ENCODE measurements at regions not wholly inside any gene's neighbourhood (a gene's known extent, or its start where the extent isn't known, plus 50 kb on each side); places are given as distances from the start of the nearest gene placed in this dataset.

DNA sequence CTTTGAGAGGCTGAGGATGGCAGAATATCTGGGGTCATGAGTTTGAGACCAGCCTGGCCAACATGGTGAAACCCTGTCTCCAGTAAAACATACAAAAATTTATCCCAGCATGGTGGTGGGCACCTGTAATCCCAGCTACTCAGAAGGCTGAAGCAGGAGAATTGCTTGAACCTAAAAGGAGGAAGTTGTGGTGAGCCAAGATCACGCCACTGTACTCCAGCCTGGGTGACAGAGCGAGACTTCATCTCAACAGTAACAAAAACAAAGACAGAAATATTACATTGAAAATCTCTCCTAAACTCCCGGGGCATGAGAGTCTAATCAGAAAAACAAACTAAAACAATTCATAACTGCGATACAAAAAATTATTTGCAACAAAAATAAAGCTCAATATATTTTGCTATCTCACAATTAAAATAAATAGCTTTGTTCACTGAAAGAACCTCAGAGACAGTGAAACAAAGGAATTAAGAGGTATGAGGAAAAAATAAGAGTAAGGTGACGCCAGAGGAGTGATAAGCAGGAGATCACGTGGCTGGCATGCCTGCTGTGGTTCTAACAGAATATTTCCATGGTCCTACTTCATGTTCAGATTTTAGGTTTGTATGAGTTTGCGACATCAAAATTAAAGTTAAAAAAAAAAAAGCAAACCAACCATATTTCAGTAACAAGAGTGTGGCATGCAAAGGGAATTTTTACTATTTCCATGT lies 527.7 kb upstream of the POM121L12 start:
- intact Hi-C loops (cut with micrococcal nuclease) = no loop called here
- H3K4me1 Mint-ChIP-seq = no peaks in the 10 kb centered on the region
- TF ChIP-seq, protein P1, sequence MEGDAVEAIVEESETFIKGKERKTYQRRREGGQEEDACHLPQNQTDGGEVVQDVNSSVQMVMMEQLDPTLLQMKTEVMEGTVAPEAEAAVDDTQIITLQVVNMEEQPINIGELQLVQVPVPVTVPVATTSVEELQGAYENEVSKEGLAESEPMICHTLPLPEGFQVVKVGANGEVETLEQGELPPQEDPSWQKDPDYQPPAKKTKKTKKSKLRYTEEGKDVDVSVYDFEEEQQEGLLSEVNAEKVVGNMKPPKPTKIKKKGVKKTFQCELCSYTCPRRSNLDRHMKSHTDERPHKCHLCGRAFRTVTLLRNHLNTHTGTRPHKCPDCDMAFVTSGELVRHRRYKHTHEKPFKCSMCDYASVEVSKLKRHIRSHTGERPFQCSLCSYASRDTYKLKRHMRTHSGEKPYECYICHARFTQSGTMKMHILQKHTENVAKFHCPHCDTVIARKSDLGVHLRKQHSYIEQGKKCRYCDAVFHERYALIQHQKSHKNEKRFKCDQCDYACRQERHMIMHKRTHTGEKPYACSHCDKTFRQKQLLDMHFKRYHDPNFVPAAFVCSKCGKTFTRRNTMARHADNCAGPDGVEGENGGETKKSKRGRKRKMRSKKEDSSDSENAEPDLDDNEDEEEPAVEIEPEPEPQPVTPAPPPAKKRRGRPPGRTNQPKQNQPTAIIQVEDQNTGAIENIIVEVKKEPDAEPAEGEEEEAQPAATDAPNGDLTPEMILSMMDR (IDR thresholded peaks at IDR 0.05) = no peak
- H3K27me3 Mint-ChIP-seq = no peaks in the 10 kb centered on the region
- H3K27ac Mint-ChIP-seq = no peak overlapping the region
- no peaks in the 10 kb centered on the region for H3K9me3 Mint-ChIP-seq
- ATAC-seq (ENCODE audit: low read depth) (no peak), DNase-seq (no peak)
- ChIA-PET POLR2A (no interaction called here), CTCF (no interaction called here)
- H3K4me3 Mint-ChIP-seq = no peak overlapping the region
- H3K36me3 Mint-ChIP-seq (ENCODE audit: low read depth) = no peaks in the 10 kb centered on the region

DNA sequence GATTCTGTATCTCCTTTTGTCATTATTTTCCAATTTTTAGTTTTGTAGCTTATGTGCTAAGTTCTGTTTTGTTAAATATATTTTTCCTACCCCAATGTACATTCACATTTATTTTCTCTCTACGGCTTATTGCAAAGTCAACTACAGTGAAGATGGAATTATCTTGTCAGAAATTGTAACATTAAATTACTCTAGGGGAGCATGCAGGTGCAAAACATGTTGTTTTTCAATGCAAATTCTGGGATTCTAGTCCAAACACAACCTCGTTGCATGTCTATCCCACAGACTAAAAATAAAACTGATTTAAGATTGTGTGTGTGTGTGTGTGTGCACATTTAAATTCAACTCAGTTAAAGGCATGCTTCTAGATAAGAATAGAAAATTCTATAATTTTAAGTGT lies 529.1 kb upstream of the POM121L12 start:
- DNase-seq (no peak), ATAC-seq (ENCODE audit: low read depth) (no peak)
- no peaks in the 10 kb centered on the region for H3K27me3 Mint-ChIP-seq
- no peaks in the 10 kb centered on the region for H3K4me1 Mint-ChIP-seq
- no peak overlapping the region for H3K27ac Mint-ChIP-seq
- no peaks in the 10 kb centered on the region for H3K36me3 Mint-ChIP-seq (ENCODE audit: low read depth)
- POLR2A ChIA-PET = no interaction called here
- no peaks in the 10 kb centered on the region for H3K9me3 Mint-ChIP-seq
- intact Hi-C loops (cut with micrococcal nuclease) = no loop called here
- TF ChIP-seq, protein P1 (IDR thresholded peaks at IDR 0.05) = no peak
- CTCF ChIA-PET = no interaction called here
- H3K4me3 Mint-ChIP-seq = no peak overlapping the region

DNA sequence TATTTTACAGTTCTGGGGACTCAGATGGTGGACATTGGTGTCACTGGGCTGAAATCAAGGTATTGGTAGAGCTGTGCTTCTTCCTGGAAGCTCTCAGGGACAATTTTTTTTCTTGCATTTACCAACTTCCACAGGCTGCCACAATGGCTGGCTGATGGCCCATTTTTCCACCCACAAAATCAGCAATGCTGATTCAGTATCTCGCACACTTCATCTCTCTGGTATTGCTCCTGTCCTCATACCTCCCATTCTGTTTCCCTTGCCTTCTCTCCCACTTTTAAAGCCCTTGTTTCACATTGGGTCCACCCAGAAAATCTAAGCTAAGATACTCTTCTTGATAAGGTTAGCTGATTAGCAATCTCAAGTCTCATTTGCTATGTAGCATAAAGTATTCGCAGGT lies 530.9 kb upstream of the POM121L12 start:
- TF ChIP-seq, protein P1 (IDR thresholded peaks at IDR 0.05) = no peak
- DNase-seq = no peak
- H3K27ac Mint-ChIP-seq = no peak overlapping the region
- ChIA-PET POLR2A (no interaction called here), CTCF (no interaction called here)
- H3K9me3 Mint-ChIP-seq = peaks cover under 1% of the 10 kb centered on the region
- H3K4me1 Mint-ChIP-seq = no peaks in the 10 kb centered on the region
- H3K36me3 Mint-ChIP-seq (ENCODE audit: low read depth) = no peaks in the 10 kb centered on the region
- intact Hi-C loops (cut with micrococcal nuclease) = no loop called here
- no peaks in the 10 kb centered on the region for H3K27me3 Mint-ChIP-seq
- no peak for ATAC-seq (ENCODE audit: low read depth)
- no peak overlapping the region for H3K4me3 Mint-ChIP-seq

DNA sequence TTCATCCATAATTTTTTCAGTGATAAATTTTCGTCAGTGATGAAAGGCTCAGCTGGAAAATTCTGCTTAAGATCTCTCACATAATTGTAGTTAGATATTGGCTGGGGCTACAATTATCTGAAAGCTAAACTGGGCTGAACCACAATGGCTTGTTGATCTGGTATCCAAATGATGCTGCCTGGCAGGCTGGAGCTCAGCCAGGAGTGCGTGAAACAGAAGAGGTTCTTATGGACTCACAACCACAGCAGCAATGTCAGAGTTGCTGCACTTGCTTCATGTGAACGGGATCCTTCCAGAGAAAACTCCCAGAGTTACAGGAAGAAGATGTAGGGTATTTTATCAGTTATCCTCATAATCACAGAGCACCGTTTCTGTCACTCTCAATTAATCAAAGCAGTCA lies 533.2 kb upstream of the POM121L12 start:
- no peaks in the 10 kb centered on the region for H3K27me3 Mint-ChIP-seq
- TF ChIP-seq, protein P1 (IDR thresholded peaks at IDR 0.05) = no peak
- DNase-seq (no peak), ATAC-seq (ENCODE audit: low read depth) (no peak)
- intact Hi-C loops (cut with micrococcal nuclease) = no loop called here
- ChIA-PET POLR2A (no interaction called here), CTCF (no interaction called here)
- peaks cover 1% of the 10 kb centered on the region for H3K9me3 Mint-ChIP-seq
- H3K4me3 Mint-ChIP-seq = no peak overlapping the region
- no peak overlapping the region for H3K27ac Mint-ChIP-seq
- H3K4me1 Mint-ChIP-seq = no peaks in the 10 kb centered on the region
- H3K36me3 Mint-ChIP-seq (ENCODE audit: low read depth) = no peaks in the 10 kb centered on the region

DNA sequence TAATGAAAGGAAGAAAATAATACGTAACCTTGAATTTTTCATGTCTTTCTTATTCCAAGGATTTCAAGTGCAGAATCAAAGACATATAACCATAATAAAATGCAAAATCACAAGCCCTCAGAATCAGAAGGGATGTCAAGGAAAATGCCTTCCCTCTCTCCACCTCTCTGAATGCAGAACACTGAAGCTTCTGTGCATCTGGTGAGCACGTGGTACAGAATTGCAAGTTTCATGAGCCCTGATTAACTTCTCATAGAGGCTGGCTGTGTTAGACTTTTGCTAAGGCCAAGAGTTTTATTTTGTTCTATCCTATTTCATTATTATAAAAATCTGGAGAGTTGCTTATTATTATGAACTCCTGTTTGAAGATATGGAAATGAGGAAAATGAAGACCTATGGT lies 533.7 kb upstream of the POM121L12 start:
- CTCF ChIA-PET = no interaction called here
- intact Hi-C loops (cut with micrococcal nuclease) = no loop called here
- Mint-ChIP-seq H3K4me1 (no peaks in the 10 kb centered on the region), H3K9me3 (peaks cover 1% of the 10 kb centered on the region), H3K27ac (no peak overlapping the region), H3K36me3 (ENCODE audit: low read depth) (no peaks in the 10 kb centered on the region), H3K27me3 (no peaks in the 10 kb centered on the region), H3K4me3 (no peak overlapping the region)
- TF ChIP-seq, protein P1 (IDR thresholded peaks at IDR 0.05) = no peak
- POLR2A ChIA-PET = no interaction called here
- ATAC-seq (ENCODE audit: low read depth) (no peak), DNase-seq (no peak)

All from activated B cell treated with CpG ODN at 0.5 μM for 24 hours (primary cell).